ENCODE measurements at regions not wholly inside any gene's neighbourhood (a gene's known extent, or its start where the extent isn't known, plus 50 kb on each side); places are given as distances from the start of the nearest gene placed in this dataset.
"Not testable (repeated sequence)": the region's sequence is repeated elsewhere in the genome, so short reads cannot be mapped to it uniquely, and the experiment has no call there.

- no peaks in the 10 kb centered on the region for H3F3A ChIP-seq (ENCODE audit: insufficient read depth)
- no peak for DNase-seq
- no peaks in the 10 kb centered on the region for H3K9me3 ChIP-seq (ENCODE audit: low read depth)
- no peak overlapping the region for H3K4me3 ChIP-seq
- H2AFZ ChIP-seq: no peak overlapping the region
- no peak overlapping the region for H3K27ac ChIP-seq
- no peak overlapping the region for H3K9ac ChIP-seq
- H3K9me2 ChIP-seq (ENCODE audit: insufficient read depth): no peaks in the 10 kb centered on the region
- H3K79me2 ChIP-seq (ENCODE audit: insufficient read depth): no peaks in the 10 kb centered on the region
- H3K27me3 ChIP-seq (replicated peaks; ENCODE audit: insufficient read depth): no peaks in the 10 kb centered on the region
- TF ChIP-seq EZH2 (IDR thresholded peaks at IDR 0.05; ENCODE audit: insufficient read depth, poor library complexity, severe bottlenecking) (no peak), EZH2phosphoT487 (IDR thresholded peaks at IDR 0.05; ENCODE audit: insufficient read depth, low read depth) (no peak)
- H3K4me2 ChIP-seq (ENCODE audit: unreplicated experiment): no peak overlapping the region
- H4K20me1 ChIP-seq (ENCODE audit: insufficient read depth): no peaks in the 10 kb centered on the region
- 90% methylated on average over 23 to 28 of the region's 29 CpGs for WGBS, 2 experiments (ENCODE audit: low coverage in 1 of 2, low lambda C conversion rate in 2 of 2, missing lambda C conversion rate in 2 of 2)
- no peaks in the 10 kb centered on the region for H3K4me1 ChIP-seq (ENCODE audit: insufficient read depth)
- in situ Hi-C loops (cut with MboI): loop anchor here (25.0 kb wide), 1 partner anchor 316 kb away; the partner anchor contains the start of gene PCDH18
- no peaks in the 10 kb centered on the region for H3K36me3 ChIP-seq (ENCODE audit: low read depth)
Observed at GRCh38 chr4:137853424-137853823, 321.1 kb upstream of the PCDH18 start.

GRCh38 chr4:137852326-137852725, 320.0 kb upstream of the PCDH18 start:
- no peak overlapping the region for H3K9ac ChIP-seq
- 86 to 88% methylated on average over 2 of the region's 2 CpGs for WGBS, 2 experiments (ENCODE audit: low coverage in 1 of 2, low lambda C conversion rate in 2 of 2, missing lambda C conversion rate in 2 of 2)
- H3K9me3 ChIP-seq (ENCODE audit: low read depth): no peaks in the 10 kb centered on the region
- H3K9me2 ChIP-seq (ENCODE audit: insufficient read depth): no peaks in the 10 kb centered on the region
- no peak for DNase-seq
- in situ Hi-C loops (cut with MboI): loop anchor here (25.0 kb wide), 1 partner anchor 315 kb away; the partner anchor contains the start of gene PCDH18
- no peak overlapping the region for H3K4me2 ChIP-seq (ENCODE audit: unreplicated experiment)
- H3K79me2 ChIP-seq (ENCODE audit: insufficient read depth): no peaks in the 10 kb centered on the region
- no peaks in the 10 kb centered on the region for H3K36me3 ChIP-seq (ENCODE audit: low read depth)
- no peaks in the 10 kb centered on the region for H3K4me1 ChIP-seq (ENCODE audit: insufficient read depth)
- no peaks in the 10 kb centered on the region for H3K27me3 ChIP-seq (replicated peaks; ENCODE audit: insufficient read depth)
- H3F3A ChIP-seq (ENCODE audit: insufficient read depth): no peaks in the 10 kb centered on the region
- H3K4me3 ChIP-seq: no peak overlapping the region
- TF ChIP-seq EZH2phosphoT487 (IDR thresholded peaks at IDR 0.05; ENCODE audit: insufficient read depth, low read depth): no peak
- H3K27ac ChIP-seq: no peak overlapping the region
- no peak overlapping the region for H2AFZ ChIP-seq
- no peaks in the 10 kb centered on the region for H4K20me1 ChIP-seq (ENCODE audit: insufficient read depth)

GRCh38 chr4:137851435-137851834, 319.1 kb upstream of the PCDH18 start:
- no peaks in the 10 kb centered on the region for H3K9me2 ChIP-seq (ENCODE audit: insufficient read depth)
- no peaks in the 10 kb centered on the region for H3K27me3 ChIP-seq (replicated peaks; ENCODE audit: insufficient read depth)
- H3F3A ChIP-seq (ENCODE audit: insufficient read depth): no peaks in the 10 kb centered on the region
- WGBS, 2 experiments (ENCODE audit: low coverage in 1 of 2, low lambda C conversion rate in 2 of 2, missing lambda C conversion rate in 2 of 2): 50 to 63% methylated on average over 2 of the region's 2 CpGs
- H3K4me3 ChIP-seq: no peak overlapping the region
- H3K79me2 ChIP-seq (ENCODE audit: insufficient read depth): no peaks in the 10 kb centered on the region
- no peaks in the 10 kb centered on the region for H3K36me3 ChIP-seq (ENCODE audit: low read depth)
- in situ Hi-C loops (cut with MboI): loop anchor here (25.0 kb wide), 1 partner anchor 314 kb away; the partner anchor contains the start of gene PCDH18
- TF ChIP-seq EZH2phosphoT487 (IDR thresholded peaks at IDR 0.05; ENCODE audit: insufficient read depth, low read depth): no peak
- no peak for TF ChIP-seq EZH2 (IDR thresholded peaks at IDR 0.05; ENCODE audit: insufficient read depth, poor library complexity, severe bottlenecking)
- no peak overlapping the region for H3K4me2 ChIP-seq (ENCODE audit: unreplicated experiment)
- no peak overlapping the region for H2AFZ ChIP-seq
- H3K4me1 ChIP-seq (ENCODE audit: insufficient read depth): no peaks in the 10 kb centered on the region
- no peak overlapping the region for H3K9ac ChIP-seq
- no peak for DNase-seq
- H4K20me1 ChIP-seq (ENCODE audit: insufficient read depth): no peaks in the 10 kb centered on the region
- no peak overlapping the region for H3K27ac ChIP-seq
- H3K9me3 ChIP-seq (ENCODE audit: low read depth): no peaks in the 10 kb centered on the region

GRCh38 chr4:137827945-137828344, 295.7 kb upstream of the PCDH18 start:
- H3K4me1 ChIP-seq (ENCODE audit: insufficient read depth); H3K27me3 ChIP-seq (replicated peaks; ENCODE audit: insufficient read depth); H3K9me2 ChIP-seq (ENCODE audit: insufficient read depth); H2AFZ ChIP-seq; H3F3A ChIP-seq (ENCODE audit: insufficient read depth); H4K20me1 ChIP-seq (ENCODE audit: insufficient read depth); H3K9me3 ChIP-seq (ENCODE audit: low read depth); H3K4me3 ChIP-seq; DNase-seq; in situ Hi-C loops (cut with MboI); H3K27ac ChIP-seq; H3K36me3 ChIP-seq (ENCODE audit: low read depth); H3K4me2 ChIP-seq (ENCODE audit: unreplicated experiment); H3K79me2 ChIP-seq (ENCODE audit: insufficient read depth); H3K9ac ChIP-seq: not testable (repeated sequence)

GRCh38 chr4:137825505-137825904, 293.2 kb upstream of the PCDH18 start:
- Histone ChIP-seq H3K9me2 (ENCODE audit: insufficient read depth) (no peaks in the 10 kb centered on the region), H3K36me3 (ENCODE audit: low read depth) (no peaks in the 10 kb centered on the region), H3K79me2 (ENCODE audit: insufficient read depth) (no peaks in the 10 kb centered on the region), H4K20me1 (ENCODE audit: insufficient read depth) (no peaks in the 10 kb centered on the region), H3K4me1 (ENCODE audit: insufficient read depth) (no peaks in the 10 kb centered on the region), H3K9me3 (ENCODE audit: low read depth) (no peaks in the 10 kb centered on the region), H3K27ac (no peak overlapping the region), H2AFZ (peak overlapping the region; percentile 35), H3K9ac (no peak overlapping the region), H3F3A (ENCODE audit: insufficient read depth) (no peaks in the 10 kb centered on the region), H3K4me2 (ENCODE audit: unreplicated experiment) (no peak overlapping the region), H3K27me3 (replicated peaks; ENCODE audit: insufficient read depth) (no peaks in the 10 kb centered on the region), H3K4me3 (no peak overlapping the region)
- TF ChIP-seq EZH2 (IDR thresholded peaks at IDR 0.05; ENCODE audit: insufficient read depth, poor library complexity, severe bottlenecking) (no peak), EZH2phosphoT487 (IDR thresholded peaks at IDR 0.05; ENCODE audit: insufficient read depth, low read depth) (no peak)
- WGBS, 2 experiments (ENCODE audit: low coverage in 1 of 2, low lambda C conversion rate in 2 of 2, missing lambda C conversion rate in 2 of 2): 66 to 69% methylated on average over 1 of the region's 1 CpG
- in situ Hi-C loops (cut with MboI): no loop called here
- DNase-seq: no peak

Measured in GM23248 (cell line).